Smooth muscle cell (in vitro differentiated cells): ENCODE measurements at regions not wholly inside any gene's neighbourhood (a gene's known extent, or its start where the extent isn't known, plus 50 kb on each side); places are given as distances from the start of the nearest gene placed in this dataset.

ENCODE experiments used
- DNase-seq: peaks from one replicate; lab custom pipeline; 2025; ENCODE audit not compliant: unreplicated experiment; lab: John Stamatoyannopoulos, UW
- H2AFZ ChIP-seq: fragments of 200-600 bp; sonication (generic); 2 replicates; pipeline ENCODE4 v1.6.0; 2016; ENCODE audit warnings: antibody characterized with exemption, low read depth, mild to moderate bottlenecking
- H3F3A ChIP-seq: fragments of 200-600 bp; sonication (generic); 2 replicates; pipeline ENCODE4 v1.6.0; 2017; ENCODE audit warnings: antibody characterized with exemption, low read depth
- H3K27ac ChIP-seq: fragments of 200-600 bp; sonication (generic); 2 replicates; pipeline ENCODE4 v1.5.1; 2016; ENCODE audit warnings: low read depth, mild to moderate bottlenecking
- H3K27me3 ChIP-seq: fragments of 200-600 bp; sonication (generic); 2 replicates; pipeline ENCODE4 v1.6.1; 2016; ENCODE audit warnings: low read depth, mild to moderate bottlenecking
- H3K36me3 ChIP-seq: fragments of 200-600 bp; sonication (generic); 2 replicates; pipeline ENCODE4 v1.5.1; 2016; ENCODE audit warnings: low read depth
- H3K4me1 ChIP-seq: fragments of 200-600 bp; sonication (generic); 2 replicates; pipeline ENCODE4 v1.5.1; 2016; ENCODE audit warnings: low read depth
- H3K4me2 ChIP-seq: fragments of 200-600 bp; sonication (generic); 2 replicates; pipeline ENCODE4 v1.6.0; 2016; ENCODE audit warnings: mild to moderate bottlenecking
- H3K4me3 ChIP-seq: fragments of 200-600 bp; sonication (generic); 2 replicates; pipeline ENCODE4 v1.5.1; 2016; ENCODE audit warnings: mild to moderate bottlenecking
- H3K79me2 ChIP-seq: fragments of 200-600 bp; sonication (generic); 2 replicates; pipeline ENCODE4 v1.6.0; 2016; ENCODE audit warnings: low read depth, mild to moderate bottlenecking
- H3K9ac ChIP-seq: fragments of 200-600 bp; sonication (generic); 2 replicates; pipeline ENCODE4 v1.6.0; 2016; ENCODE audit warnings: low read depth
- H3K9me3 ChIP-seq: fragments of 200-600 bp; sonication (generic); replicated peaks from 2 replicates; pipeline ENCODE4 v1.5.1; 2016; ENCODE audit warnings: low read depth
- H4K20me1 ChIP-seq: fragments of 200-600 bp; sonication (generic); 2 replicates; pipeline ENCODE4 v1.6.0; 2016; ENCODE audit warnings: low read depth
- CTCF ChIP-seq: fragments of 200-600 bp; sonication (generic); IDR thresholded peaks from 2 replicates; pipeline ENCODE4 v1.5.1; 2017; ENCODE audit warnings: borderline replicate concordance, mild to moderate bottlenecking, antibody characterized with exemption; ENCODE audit not compliant: insufficient read depth, poor library complexity, severe bottlenecking
- WGBS: methylation state at CpG from one replicate; pipeline ENCODE4 v1.1.7; 2016; ENCODE audit warnings: low lambda C conversion rate; 5-methylcytosine and 5-hydroxymethylcytosine counted together

GRCh38 chr1:55580845-55581332 lies 365.7 kb upstream of the USP24 start:
- Histone ChIP-seq H3K27ac (peak overlapping the region; percentile 86), H2AFZ (no peak overlapping the region), H3K79me2 (no peaks in the 10 kb centered on the region), H3K4me1 (peaks cover 21% of the 10 kb centered on the region), H3K4me2 (peak overlapping the region; percentile 61), H3K9ac (peak overlapping the region; percentile 15), H3K27me3 (no peaks in the 10 kb centered on the region), H3K4me3 (no peak overlapping the region), H3K9me3 (no peaks in the 10 kb centered on the region), H4K20me1 (no peaks in the 10 kb centered on the region), H3K36me3 (no peaks in the 10 kb centered on the region), H3F3A (peaks cover 17% of the 10 kb centered on the region)
- DNase-seq = no peak
- TF ChIP-seq CTCF = no peak
- 2% methylated on average over 3 of the region's 3 CpGs for WGBS

- peaks cover 10% of the 10 kb centered on the region for H3K4me1 ChIP-seq
- no peaks in the 10 kb centered on the region for H3K79me2 ChIP-seq
- H4K20me1 ChIP-seq = no peaks in the 10 kb centered on the region
- 97% methylated on average over 3 of the region's 3 CpGs for WGBS
- H2AFZ ChIP-seq = no peak overlapping the region
- no peak overlapping the region for H3K9ac ChIP-seq
- no peak overlapping the region for H3K4me2 ChIP-seq
- no peaks in the 10 kb centered on the region for H3K9me3 ChIP-seq
- no peaks in the 10 kb centered on the region for H3K27me3 ChIP-seq
- no peak for DNase-seq
- H3K4me3 ChIP-seq = no peak overlapping the region
- peaks cover 17% of the 10 kb centered on the region for H3F3A ChIP-seq
- TF ChIP-seq CTCF = no peak
- no peaks in the 10 kb centered on the region for H3K36me3 ChIP-seq
- no peak overlapping the region for H3K27ac ChIP-seq
These were observed 364.3 kb upstream of the USP24 start for GRCh38 chr1:55579332-55580001.

GRCh38 chr1:55578646-55579045 lies 363.5 kb upstream of the USP24 start:
- TF ChIP-seq CTCF = no peak
- WGBS = 86% methylated on average over 1 of the region's 1 CpG
- DNase-seq = no peak

GRCh38 chr1:55575571-55576279 lies 360.6 kb upstream of the USP24 start:
- H4K20me1 ChIP-seq = no peaks in the 10 kb centered on the region
- WGBS = 97% methylated on average over 4 of the region's 4 CpGs
- TF ChIP-seq CTCF = no peak
- H3K4me1 ChIP-seq = no peaks in the 10 kb centered on the region
- no peak overlapping the region for H3K4me3 ChIP-seq
- DNase-seq = no peak
- no peaks in the 10 kb centered on the region for H3K27me3 ChIP-seq
- no peak overlapping the region for H2AFZ ChIP-seq
- no peak overlapping the region for H3K27ac ChIP-seq
- peaks cover 7% of the 10 kb centered on the region for H3F3A ChIP-seq
- no peak overlapping the region for H3K9ac ChIP-seq
- H3K36me3 ChIP-seq = no peaks in the 10 kb centered on the region
- no peak overlapping the region for H3K4me2 ChIP-seq
- no peaks in the 10 kb centered on the region for H3K79me2 ChIP-seq
- H3K9me3 ChIP-seq = no peaks in the 10 kb centered on the region

More at GRCh38 chr1:55578646-55579045, 363.5 kb upstream of the USP24 start:
- H3K4me3 ChIP-seq = no peak overlapping the region
- no peaks in the 10 kb centered on the region for H3K9me3 ChIP-seq
- H3F3A ChIP-seq = peaks cover 17% of the 10 kb centered on the region
- no peaks in the 10 kb centered on the region for H4K20me1 ChIP-seq
- no peak overlapping the region for H3K9ac ChIP-seq
- H3K4me2 ChIP-seq = no peak overlapping the region
- H3K27ac ChIP-seq = no peak overlapping the region
- no peaks in the 10 kb centered on the region for H3K79me2 ChIP-seq
- no peaks in the 10 kb centered on the region for H3K36me3 ChIP-seq
- no peak overlapping the region for H2AFZ ChIP-seq
- peaks cover 9% of the 10 kb centered on the region for H3K4me1 ChIP-seq
- no peaks in the 10 kb centered on the region for H3K27me3 ChIP-seq
